ENCODE measurements at regions not wholly inside any gene's neighbourhood (a gene's known extent, or its start where the extent isn't known, plus 50 kb on each side); places are given as distances from the start of the nearest gene placed in this dataset.

DNA sequence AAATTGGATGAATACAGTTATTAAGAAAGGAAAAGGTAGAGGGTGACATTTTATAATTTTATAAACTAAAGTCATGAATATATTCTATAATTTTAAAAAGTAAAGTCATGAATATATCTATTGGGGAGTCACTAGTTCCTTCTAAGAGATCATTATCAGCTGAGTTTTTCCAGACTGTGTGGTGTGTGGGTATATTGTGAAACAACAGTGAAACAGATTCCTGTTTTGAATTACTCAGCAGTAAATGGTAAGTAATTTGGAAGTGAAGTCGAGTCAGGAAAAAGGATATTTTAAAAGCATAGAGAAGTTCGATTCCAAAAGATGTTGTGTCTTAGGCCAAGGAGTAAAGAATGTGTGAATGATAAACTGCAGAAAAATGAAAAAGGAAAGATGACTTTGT, 1018.2 kb upstream of the NXPH2 start:
- TF ChIP-seq, protein P1, sequence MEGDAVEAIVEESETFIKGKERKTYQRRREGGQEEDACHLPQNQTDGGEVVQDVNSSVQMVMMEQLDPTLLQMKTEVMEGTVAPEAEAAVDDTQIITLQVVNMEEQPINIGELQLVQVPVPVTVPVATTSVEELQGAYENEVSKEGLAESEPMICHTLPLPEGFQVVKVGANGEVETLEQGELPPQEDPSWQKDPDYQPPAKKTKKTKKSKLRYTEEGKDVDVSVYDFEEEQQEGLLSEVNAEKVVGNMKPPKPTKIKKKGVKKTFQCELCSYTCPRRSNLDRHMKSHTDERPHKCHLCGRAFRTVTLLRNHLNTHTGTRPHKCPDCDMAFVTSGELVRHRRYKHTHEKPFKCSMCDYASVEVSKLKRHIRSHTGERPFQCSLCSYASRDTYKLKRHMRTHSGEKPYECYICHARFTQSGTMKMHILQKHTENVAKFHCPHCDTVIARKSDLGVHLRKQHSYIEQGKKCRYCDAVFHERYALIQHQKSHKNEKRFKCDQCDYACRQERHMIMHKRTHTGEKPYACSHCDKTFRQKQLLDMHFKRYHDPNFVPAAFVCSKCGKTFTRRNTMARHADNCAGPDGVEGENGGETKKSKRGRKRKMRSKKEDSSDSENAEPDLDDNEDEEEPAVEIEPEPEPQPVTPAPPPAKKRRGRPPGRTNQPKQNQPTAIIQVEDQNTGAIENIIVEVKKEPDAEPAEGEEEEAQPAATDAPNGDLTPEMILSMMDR (IDR thresholded peaks at IDR 0.05; ENCODE audit: insufficient read depth, low read depth, low read length), result no peak
- CTCF ChIA-PET, result no interaction called here
- no peaks in the 10 kb centered on the region for H3K36me3 ChIP-seq (ENCODE audit: control insufficient read depth, insufficient read depth, low read length)

DNA sequence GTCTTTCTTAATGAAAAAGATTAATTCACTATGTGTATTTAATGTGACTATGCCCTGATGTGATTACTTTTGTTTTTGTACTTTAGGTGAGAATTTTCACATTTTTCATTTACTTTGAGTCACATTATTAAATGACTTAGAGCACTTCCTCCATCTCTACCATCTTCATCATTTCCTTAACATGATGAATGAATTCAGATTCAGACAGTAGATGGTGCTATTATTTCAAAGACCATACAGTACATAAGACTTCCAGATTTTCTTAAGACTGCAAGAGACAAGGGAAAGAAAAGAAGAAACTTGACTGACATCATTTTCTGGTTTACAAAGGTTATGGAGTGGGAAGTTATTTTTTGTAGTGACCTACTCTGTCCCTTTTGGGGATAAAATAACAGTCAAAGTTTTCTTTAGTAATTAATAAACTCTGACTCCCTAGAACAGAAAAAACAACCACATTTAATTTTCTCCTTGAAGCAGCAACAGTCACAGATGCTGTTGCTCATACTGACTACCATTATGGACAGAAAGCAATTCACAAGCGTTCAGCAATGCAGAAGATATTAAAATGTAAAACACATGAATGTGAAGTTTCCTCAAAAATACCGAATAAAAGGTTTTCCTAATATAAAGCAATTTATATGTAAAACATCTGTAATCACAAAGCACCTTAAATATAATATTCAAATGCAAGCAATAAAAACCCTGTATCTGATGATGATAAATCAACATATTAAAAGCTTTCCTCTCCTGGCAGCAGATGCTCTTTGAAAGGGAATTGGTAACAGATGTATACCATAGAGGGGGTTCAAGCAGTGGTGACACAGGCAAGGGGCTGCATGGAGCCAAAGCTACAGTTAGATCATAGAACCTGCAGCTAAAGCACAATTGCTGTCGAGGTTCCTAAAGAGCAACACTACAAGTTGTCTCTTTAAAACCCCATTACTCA, 1010.9 kb upstream of the NXPH2 start:
- H3K36me3 ChIP-seq (ENCODE audit: control insufficient read depth, insufficient read depth, low read length), result no peaks in the 10 kb centered on the region
- POLR2A ChIA-PET, result no interaction called here
- DNase-seq (ENCODE audit: low read depth), result no peak
- CTCF ChIA-PET, result no interaction called here
- no peaks in the 10 kb centered on the region for H3K27me3 ChIP-seq (ENCODE audit: control insufficient read depth, insufficient read depth, low read length)
- no peak overlapping the region for H3K4me3 ChIP-seq (ENCODE audit: low read depth, low read length)
- TF ChIP-seq, protein P1 (IDR thresholded peaks at IDR 0.05; ENCODE audit: insufficient read depth, low read depth, low read length), result no peak

More for the DNA sequence above, 1018.2 kb upstream of the NXPH2 start:
- POLR2A ChIA-PET, result no interaction called here
- Histone ChIP-seq H3K27me3 (ENCODE audit: control insufficient read depth, insufficient read depth, low read length) (no peaks in the 10 kb centered on the region), H3K4me3 (ENCODE audit: low read depth, low read length) (no peak overlapping the region)
- no peak for DNase-seq (ENCODE audit: low read depth)

GRCh38 chr2:139790136-139790535, 1009.9 kb upstream of the NXPH2 start:
- ChIA-PET CTCF (no interaction called here), POLR2A (no interaction called here)

GRCh38 chr2:139778732-139779131, 998.5 kb upstream of the NXPH2 start:
- TF ChIP-seq, protein P1 (IDR thresholded peaks at IDR 0.05; ENCODE audit: insufficient read depth, low read depth, low read length), result no peak
- ChIA-PET CTCF (no interaction called here), POLR2A (no interaction called here)
- Histone ChIP-seq H3K27me3 (ENCODE audit: control insufficient read depth, insufficient read depth, low read length) (no peaks in the 10 kb centered on the region), H3K4me3 (ENCODE audit: low read depth, low read length) (no peak overlapping the region), H3K36me3 (ENCODE audit: control insufficient read depth, insufficient read depth, low read length) (no peaks in the 10 kb centered on the region)
- no peak for DNase-seq (ENCODE audit: low read depth)

More at GRCh38 chr2:139790136-139790535, 1009.9 kb upstream of the NXPH2 start:
- TF ChIP-seq, protein P1 (IDR thresholded peaks at IDR 0.05; ENCODE audit: insufficient read depth, low read depth, low read length), result no peak
- Histone ChIP-seq H3K4me3 (ENCODE audit: low read depth, low read length) (no peak overlapping the region), H3K36me3 (ENCODE audit: control insufficient read depth, insufficient read depth, low read length) (no peaks in the 10 kb centered on the region), H3K27me3 (ENCODE audit: control insufficient read depth, insufficient read depth, low read length) (no peaks in the 10 kb centered on the region)
- no peak for DNase-seq (ENCODE audit: low read depth)

- H3K4me3 ChIP-seq (ENCODE audit: low read depth, low read length), result no peak overlapping the region
- no peak for DNase-seq (ENCODE audit: low read depth)
- ChIA-PET CTCF (no interaction called here), POLR2A (no interaction called here)
- TF ChIP-seq, protein P1 (IDR thresholded peaks at IDR 0.05; ENCODE audit: insufficient read depth, low read depth, low read length), result no peak
- no peaks in the 10 kb centered on the region for H3K36me3 ChIP-seq (ENCODE audit: control insufficient read depth, insufficient read depth, low read length)
- no peaks in the 10 kb centered on the region for H3K27me3 ChIP-seq (ENCODE audit: control insufficient read depth, insufficient read depth, low read length)
Observed at GRCh38 chr2:139773720-139774277, 993.6 kb upstream of the NXPH2 start.

Data from BJ (cell line).